ENCODE measurements at regions not wholly inside any gene's neighbourhood (a gene's known extent, or its start where the extent isn't known, plus 50 kb on each side); places are given as distances from the start of the nearest gene placed in this dataset.
A peak's percentile ranks its signal among the peaks of the same experiment; 100 is the strongest.
"Not testable (repeated sequence)": the region's sequence is repeated elsewhere in the genome, so short reads cannot be mapped to it uniquely, and the experiment has no call there.

DNA sequence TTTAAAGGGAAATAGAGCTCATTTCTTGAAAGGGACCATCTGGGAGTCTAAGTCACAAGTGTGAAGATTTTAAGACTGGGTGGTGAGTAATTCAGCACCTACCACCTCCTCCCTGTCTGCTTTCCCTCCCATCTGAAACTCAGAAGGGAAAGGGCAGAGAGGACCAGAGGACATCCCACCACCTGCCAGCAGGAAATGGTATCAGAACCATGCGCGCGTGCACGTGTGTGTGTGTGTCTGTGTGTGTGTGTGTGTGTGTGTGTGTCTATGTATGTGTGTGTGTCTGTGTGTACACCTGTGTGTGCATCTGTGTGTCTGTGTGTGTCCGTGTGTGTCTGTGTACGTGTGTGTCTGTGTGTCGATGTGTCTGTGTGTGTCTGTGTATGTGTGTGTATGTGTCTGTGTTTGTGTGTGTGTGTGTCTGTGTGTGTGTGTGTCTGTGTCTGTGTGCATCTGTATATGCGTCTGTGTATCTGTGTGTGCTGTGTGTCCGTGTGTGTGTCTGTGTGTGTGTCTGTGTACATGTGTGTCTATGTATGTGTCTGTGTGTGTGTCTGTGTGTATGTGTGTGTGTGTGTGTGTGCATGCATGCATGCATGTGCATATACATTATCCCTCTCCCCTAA, 76.8 kb downstream of the ZFP36L2 start:
- Histone ChIP-seq H3K4me1 (ENCODE audit: control insufficient read depth, insufficient read depth, low read length) (peaks cover 3% of the 10 kb centered on the region), H3K27ac (ENCODE audit: low read length) (no peak overlapping the region), H3K9me3 (ENCODE audit: control insufficient read depth, low read depth, low read length) (no peaks in the 10 kb centered on the region), H3K36me3 (ENCODE audit: control insufficient read depth, insufficient read depth, low read length) (no peaks in the 10 kb centered on the region), H3K4me3 (ENCODE audit: low read length) (no peak overlapping the region), H3K27me3 (ENCODE audit: control insufficient read depth, insufficient read depth, low read length) (no peaks in the 10 kb centered on the region)
- no CpG with 5 or more reads among the region's 9 CpGs for WGBS (ENCODE audit: insufficient coverage, low lambda C conversion rate)
- DNase-seq: peak in 1 of 2 donors; percentile 14

DNA sequence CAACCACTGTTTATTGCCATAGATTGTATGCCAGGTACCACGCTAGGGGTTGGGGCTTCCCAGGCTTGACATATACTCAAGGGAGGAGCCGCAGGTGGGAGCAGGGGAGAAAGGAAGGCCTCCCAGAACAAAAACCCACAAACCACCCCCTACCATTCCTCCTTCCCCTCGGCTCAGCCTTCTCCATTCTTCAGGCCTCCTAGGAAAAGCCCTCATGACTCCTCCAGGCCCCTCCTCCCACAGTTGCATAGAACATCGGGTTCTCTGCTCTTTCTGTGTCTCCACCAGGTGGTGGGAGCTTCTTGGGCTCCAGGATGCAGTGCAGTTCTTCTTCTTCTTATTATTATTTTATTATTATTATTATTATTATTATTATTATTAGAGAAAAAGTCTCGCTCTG, 80.3 kb downstream of the ZFP36L2 start:
- Histone ChIP-seq H3K27ac (ENCODE audit: low read length) (no peak overlapping the region), H3K36me3 (ENCODE audit: control insufficient read depth, insufficient read depth, low read length) (no peaks in the 10 kb centered on the region), H3K9me3 (ENCODE audit: control insufficient read depth, low read depth, low read length) (no peaks in the 10 kb centered on the region), H3K4me3 (ENCODE audit: low read length) (no peak overlapping the region), H3K4me1 (ENCODE audit: control insufficient read depth, insufficient read depth, low read length) (no peaks in the 10 kb centered on the region), H3K27me3 (ENCODE audit: control insufficient read depth, insufficient read depth, low read length) (no peaks in the 10 kb centered on the region)
- WGBS (ENCODE audit: insufficient coverage, low lambda C conversion rate): no CpG with 5 or more reads among the region's 5 CpGs
- DNase-seq: no peak

DNA sequence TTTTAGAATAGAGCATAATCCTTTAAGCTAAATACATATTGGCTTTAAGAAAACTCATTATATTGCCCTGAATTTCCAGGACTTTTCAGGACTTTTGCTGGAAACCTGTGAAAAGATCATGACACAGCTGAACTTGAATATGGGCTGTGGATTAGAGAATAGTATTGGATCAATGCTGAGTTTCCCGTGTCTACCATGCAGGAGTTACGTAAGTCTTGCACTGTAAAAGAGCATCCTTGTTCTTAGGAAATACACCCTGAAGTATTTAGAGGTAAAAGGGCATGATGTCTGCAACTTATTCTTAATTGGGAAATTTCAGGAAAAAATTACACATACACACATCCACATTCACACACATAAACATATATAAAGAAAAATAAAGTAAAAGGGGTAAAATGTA, 82.1 kb downstream of the ZFP36L2 start:
- no peak for DNase-seq
- WGBS (ENCODE audit: insufficient coverage, low lambda C conversion rate): no CpG with 5 or more reads among the region's 2 CpGs
- H3K36me3 ChIP-seq (ENCODE audit: control insufficient read depth, insufficient read depth, low read length): no peaks in the 10 kb centered on the region

DNA sequence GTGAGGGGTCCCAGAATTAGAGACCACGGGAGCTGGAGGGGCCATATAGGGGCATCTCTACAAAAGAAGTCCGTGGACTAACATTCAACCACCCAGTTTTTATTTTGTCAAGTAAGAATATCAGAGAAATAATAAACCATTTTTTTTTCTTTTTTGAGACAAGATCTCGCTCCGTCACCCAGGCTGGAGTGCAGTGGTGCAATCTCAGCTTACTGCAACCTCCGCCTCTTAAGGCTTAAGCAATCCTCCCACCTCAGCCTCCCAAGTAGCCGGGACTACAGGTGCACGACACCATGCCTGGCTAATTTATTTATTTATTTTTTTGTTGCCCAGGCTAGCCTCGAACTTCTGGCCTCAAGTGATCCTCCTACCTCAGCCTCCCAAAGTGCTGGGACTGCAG, 82.7 kb downstream of the ZFP36L2 start:
- H3K36me3 ChIP-seq (ENCODE audit: control insufficient read depth, insufficient read depth, low read length): no peaks in the 10 kb centered on the region
- H3K9me3 ChIP-seq (ENCODE audit: control insufficient read depth, low read depth, low read length): no peaks in the 10 kb centered on the region
- peaks cover 2% of the 10 kb centered on the region for H3K4me1 ChIP-seq (ENCODE audit: control insufficient read depth, insufficient read depth, low read length)
- 100% methylated on average over 2 of the region's 8 CpGs for WGBS (ENCODE audit: insufficient coverage, low lambda C conversion rate)
- no peaks in the 10 kb centered on the region for H3K27me3 ChIP-seq (ENCODE audit: control insufficient read depth, insufficient read depth, low read length)
- DNase-seq: no peak
- no peak overlapping the region for H3K4me3 ChIP-seq (ENCODE audit: low read length)
- H3K27ac ChIP-seq (ENCODE audit: low read length): no peak overlapping the region

More for the DNA sequence above, 82.1 kb downstream of the ZFP36L2 start:
- Histone ChIP-seq H3K9me3 (ENCODE audit: control insufficient read depth, low read depth, low read length) (no peaks in the 10 kb centered on the region), H3K4me3 (ENCODE audit: low read length) (no peak overlapping the region), H3K27me3 (ENCODE audit: control insufficient read depth, insufficient read depth, low read length) (no peaks in the 10 kb centered on the region), H3K27ac (ENCODE audit: low read length) (no peak overlapping the region), H3K4me1 (ENCODE audit: control insufficient read depth, insufficient read depth, low read length) (peaks cover 2% of the 10 kb centered on the region)

DNA sequence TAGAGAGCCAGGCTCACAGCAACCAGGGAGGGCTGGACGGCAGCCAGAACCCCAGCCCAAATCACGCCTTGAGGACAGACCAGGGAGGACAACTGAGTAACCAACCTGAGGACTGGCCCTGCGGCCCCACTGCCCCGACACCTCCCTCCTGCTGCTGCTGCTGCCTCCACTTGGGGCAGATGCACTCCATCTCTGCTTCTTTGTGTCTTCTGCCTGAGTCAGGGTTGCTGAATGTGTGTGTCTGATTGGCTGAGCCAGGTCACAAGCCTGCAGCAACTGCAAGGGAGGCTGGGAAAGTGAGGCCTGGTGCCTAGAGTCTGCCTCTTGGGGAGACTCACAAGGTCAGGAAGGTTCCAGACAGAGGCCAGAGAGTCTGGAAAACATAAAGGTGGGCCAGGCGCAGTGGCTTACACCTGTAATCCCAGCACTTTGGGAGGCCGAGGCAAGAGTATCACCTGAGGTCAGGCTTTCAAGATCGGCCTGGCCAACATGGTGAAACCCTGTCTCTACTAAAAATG, 83.4 kb downstream of the ZFP36L2 start:
- Histone ChIP-seq H3K4me1 (ENCODE audit: control insufficient read depth, insufficient read depth, low read length) (peaks cover 2% of the 10 kb centered on the region), H3K27me3 (ENCODE audit: control insufficient read depth, insufficient read depth, low read length) (no peaks in the 10 kb centered on the region), H3K27ac (ENCODE audit: low read length) (no peak overlapping the region), H3K4me3 (ENCODE audit: low read length) (no peak overlapping the region), H3K9me3 (ENCODE audit: control insufficient read depth, low read depth, low read length) (no peaks in the 10 kb centered on the region), H3K36me3 (ENCODE audit: control insufficient read depth, insufficient read depth, low read length) (no peaks in the 10 kb centered on the region)
- no peak for DNase-seq
- no CpG with 5 or more reads among the region's 7 CpGs for WGBS (ENCODE audit: insufficient coverage, low lambda C conversion rate)

DNA sequence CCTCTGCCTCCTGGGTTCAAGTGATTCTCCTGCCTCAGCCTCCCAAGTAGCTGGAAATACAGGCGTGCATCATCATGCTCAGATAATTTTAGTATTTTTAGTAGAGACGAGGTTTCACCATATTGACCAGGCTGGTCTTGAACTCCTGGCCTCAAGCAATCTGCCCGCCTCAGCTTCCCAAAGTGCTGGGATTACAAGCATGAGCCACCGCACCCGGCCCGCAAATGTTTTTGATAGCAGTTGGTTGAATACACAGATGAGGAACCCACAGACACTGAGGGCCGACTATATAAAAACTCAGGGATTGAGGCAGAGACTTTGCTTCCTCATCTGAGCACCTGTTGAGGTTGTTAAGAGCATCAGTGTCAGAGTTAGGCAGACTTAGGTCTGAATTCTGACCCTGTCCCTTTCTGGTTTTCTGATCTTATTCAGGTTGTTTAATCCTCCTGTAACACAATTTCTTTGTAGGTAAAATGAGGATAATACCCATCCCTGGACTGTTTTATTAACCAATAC, 84.7 kb downstream of the ZFP36L2 start:
- DNase-seq; H3K36me3 ChIP-seq (ENCODE audit: control insufficient read depth, insufficient read depth, low read length); H3K4me1 ChIP-seq (ENCODE audit: control insufficient read depth, insufficient read depth, low read length); H3K27ac ChIP-seq (ENCODE audit: low read length); H3K27me3 ChIP-seq (ENCODE audit: control insufficient read depth, insufficient read depth, low read length); H3K4me3 ChIP-seq (ENCODE audit: low read length); H3K9me3 ChIP-seq (ENCODE audit: control insufficient read depth, low read depth, low read length): not testable (repeated sequence)
- no CpG with 5 or more reads among the region's 7 CpGs for WGBS (ENCODE audit: insufficient coverage, low lambda C conversion rate)

DNA sequence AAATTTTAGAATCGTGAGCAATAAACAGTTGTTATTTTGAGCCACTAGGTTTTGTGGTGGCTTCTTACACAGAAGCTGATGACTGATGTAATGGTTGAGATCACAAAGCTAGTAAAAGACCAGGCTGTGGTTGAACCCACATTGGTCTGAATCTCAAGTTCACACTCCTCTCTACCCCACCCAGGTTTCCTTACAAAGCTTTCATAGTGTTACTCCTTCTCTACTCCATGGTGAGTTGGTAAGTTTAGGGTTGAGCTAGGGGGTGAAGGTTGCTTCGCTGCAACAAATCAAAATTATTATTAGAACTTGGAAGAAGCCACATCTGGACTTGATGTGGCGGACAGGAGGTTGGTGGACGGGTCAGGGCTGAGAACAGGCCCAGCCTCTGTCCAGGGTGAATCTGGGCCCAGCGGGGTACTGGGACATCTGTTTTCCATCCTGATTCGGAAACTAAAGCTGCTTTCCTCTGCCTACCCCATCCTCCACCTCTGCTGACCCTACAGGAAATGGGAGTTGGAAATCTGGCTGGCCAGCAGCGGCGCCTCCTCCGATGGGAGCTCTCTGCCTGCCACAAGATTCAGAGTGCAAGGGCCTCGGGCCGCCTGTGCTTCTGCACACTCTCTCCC, 86.3 kb downstream of the ZFP36L2 start:
- H3K9me3 ChIP-seq (ENCODE audit: control insufficient read depth, low read depth, low read length): no peaks in the 10 kb centered on the region
- no peaks in the 10 kb centered on the region for H3K27me3 ChIP-seq (ENCODE audit: control insufficient read depth, insufficient read depth, low read length)
- H3K4me1 ChIP-seq (ENCODE audit: control insufficient read depth, insufficient read depth, low read length): peaks cover 19% of the 10 kb centered on the region
- no peaks in the 10 kb centered on the region for H3K36me3 ChIP-seq (ENCODE audit: control insufficient read depth, insufficient read depth, low read length)
- no peak overlapping the region for H3K27ac ChIP-seq (ENCODE audit: low read length)
- 80% methylated on average over 2 of the region's 11 CpGs for WGBS (ENCODE audit: insufficient coverage, low lambda C conversion rate)
- no peak overlapping the region for H3K4me3 ChIP-seq (ENCODE audit: low read length)
- no peak for DNase-seq

DNA sequence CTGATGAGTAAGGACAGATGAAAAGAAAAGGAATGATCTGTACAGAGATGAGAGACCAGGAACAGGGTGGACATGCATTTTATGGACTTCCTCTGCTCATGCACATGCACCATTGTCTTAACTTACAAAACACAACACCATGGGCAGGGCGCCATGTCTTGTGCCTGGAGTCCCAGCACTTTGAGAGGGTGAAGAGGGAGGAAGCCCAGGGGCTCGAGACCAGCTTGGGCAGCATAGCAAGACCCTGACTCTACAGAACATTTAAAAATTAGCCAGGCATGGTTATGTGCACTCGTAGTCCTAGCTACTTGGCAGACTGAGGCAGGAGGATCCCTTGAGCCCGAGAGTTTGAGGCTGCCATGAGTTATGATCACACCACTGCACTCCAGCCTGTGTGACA, 86.9 kb downstream of the ZFP36L2 start:
- no CpG with 5 or more reads among the region's 4 CpGs for WGBS (ENCODE audit: insufficient coverage, low lambda C conversion rate)
- Histone ChIP-seq H3K36me3 (ENCODE audit: control insufficient read depth, insufficient read depth, low read length) (no peaks in the 10 kb centered on the region), H3K4me3 (ENCODE audit: low read length) (no peak overlapping the region), H3K9me3 (ENCODE audit: control insufficient read depth, low read depth, low read length) (no peaks in the 10 kb centered on the region), H3K4me1 (ENCODE audit: control insufficient read depth, insufficient read depth, low read length) (peaks cover 19% of the 10 kb centered on the region), H3K27ac (ENCODE audit: low read length) (no peak overlapping the region), H3K27me3 (ENCODE audit: control insufficient read depth, insufficient read depth, low read length) (no peaks in the 10 kb centered on the region)
- no peak for DNase-seq

DNA sequence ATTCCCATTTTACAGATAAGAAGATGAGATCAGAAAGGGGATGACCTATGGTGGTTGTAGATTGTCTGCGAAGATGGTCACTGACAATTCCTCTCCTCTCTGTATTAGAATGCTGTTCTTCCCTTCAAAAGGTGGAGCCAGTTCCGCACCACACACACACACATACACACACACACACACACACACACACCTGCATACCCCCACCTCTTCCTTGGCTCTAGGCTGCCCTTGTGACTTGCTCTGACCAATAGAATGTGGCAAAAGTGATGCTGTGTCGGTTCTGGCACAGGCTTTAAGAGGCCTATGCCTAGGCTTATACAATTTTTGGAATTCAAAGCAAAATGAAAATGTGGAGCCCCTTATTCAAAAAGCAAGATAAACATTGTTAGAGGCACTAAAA, 88.0 kb downstream of the ZFP36L2 start:
- Histone ChIP-seq H3K9me3 (ENCODE audit: control insufficient read depth, low read depth, low read length) (no peaks in the 10 kb centered on the region), H3K27ac (ENCODE audit: low read length) (no peak overlapping the region), H3K4me3 (ENCODE audit: low read length) (no peak overlapping the region), H3K27me3 (ENCODE audit: control insufficient read depth, insufficient read depth, low read length) (no peaks in the 10 kb centered on the region), H3K36me3 (ENCODE audit: control insufficient read depth, insufficient read depth, low read length) (no peaks in the 10 kb centered on the region), H3K4me1 (ENCODE audit: control insufficient read depth, insufficient read depth, low read length) (peaks cover 24% of the 10 kb centered on the region)
- 100% methylated on average over 1 of the region's 3 CpGs for WGBS (ENCODE audit: insufficient coverage, low lambda C conversion rate)
- no peak for DNase-seq

DNA sequence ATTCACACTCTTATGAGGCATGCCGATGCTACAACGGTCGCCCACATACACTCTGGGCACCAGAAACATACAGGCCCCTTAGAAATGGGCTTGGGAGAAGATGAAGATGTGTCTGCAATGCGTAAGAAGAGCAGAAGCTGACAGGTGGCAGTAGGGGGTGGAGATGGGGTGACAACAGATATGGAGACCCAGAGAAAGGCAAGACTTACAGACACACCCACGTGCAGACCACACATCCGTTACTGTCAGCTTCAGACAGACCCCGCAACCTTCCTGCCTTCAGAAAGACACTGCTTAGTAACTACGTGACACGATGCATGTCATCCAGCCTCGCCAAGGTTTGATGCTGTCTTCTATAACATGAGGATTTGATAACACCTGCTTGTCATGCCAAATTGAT, 89.5 kb downstream of the ZFP36L2 start:
- Histone ChIP-seq H3K27me3 (ENCODE audit: control insufficient read depth, insufficient read depth, low read length) (no peaks in the 10 kb centered on the region), H3K9me3 (ENCODE audit: control insufficient read depth, low read depth, low read length) (no peaks in the 10 kb centered on the region), H3K4me3 (ENCODE audit: low read length) (no peak overlapping the region), H3K36me3 (ENCODE audit: control insufficient read depth, insufficient read depth, low read length) (no peaks in the 10 kb centered on the region), H3K27ac (ENCODE audit: low read length) (no peak overlapping the region), H3K4me1 (ENCODE audit: control insufficient read depth, insufficient read depth, low read length) (peaks cover 39% of the 10 kb centered on the region)
- DNase-seq: no peak
- no CpG with 5 or more reads among the region's 10 CpGs for WGBS (ENCODE audit: insufficient coverage, low lambda C conversion rate)

Data from large intestine (tissue), 3 donors.